ENCODE measurements at regions not wholly inside any gene's neighbourhood (a gene's known extent, or its start where the extent isn't known, plus 50 kb on each side); places are given as distances from the start of the nearest gene placed in this dataset.

- no peak for TF ChIP-seq POLR2A (IDR thresholded peaks at IDR 0.05; ENCODE audit: extremely low read depth, insufficient read length)
- TF ChIP-seq, protein P1, sequence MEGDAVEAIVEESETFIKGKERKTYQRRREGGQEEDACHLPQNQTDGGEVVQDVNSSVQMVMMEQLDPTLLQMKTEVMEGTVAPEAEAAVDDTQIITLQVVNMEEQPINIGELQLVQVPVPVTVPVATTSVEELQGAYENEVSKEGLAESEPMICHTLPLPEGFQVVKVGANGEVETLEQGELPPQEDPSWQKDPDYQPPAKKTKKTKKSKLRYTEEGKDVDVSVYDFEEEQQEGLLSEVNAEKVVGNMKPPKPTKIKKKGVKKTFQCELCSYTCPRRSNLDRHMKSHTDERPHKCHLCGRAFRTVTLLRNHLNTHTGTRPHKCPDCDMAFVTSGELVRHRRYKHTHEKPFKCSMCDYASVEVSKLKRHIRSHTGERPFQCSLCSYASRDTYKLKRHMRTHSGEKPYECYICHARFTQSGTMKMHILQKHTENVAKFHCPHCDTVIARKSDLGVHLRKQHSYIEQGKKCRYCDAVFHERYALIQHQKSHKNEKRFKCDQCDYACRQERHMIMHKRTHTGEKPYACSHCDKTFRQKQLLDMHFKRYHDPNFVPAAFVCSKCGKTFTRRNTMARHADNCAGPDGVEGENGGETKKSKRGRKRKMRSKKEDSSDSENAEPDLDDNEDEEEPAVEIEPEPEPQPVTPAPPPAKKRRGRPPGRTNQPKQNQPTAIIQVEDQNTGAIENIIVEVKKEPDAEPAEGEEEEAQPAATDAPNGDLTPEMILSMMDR (IDR thresholded peaks at IDR 0.05; ENCODE audit: low read depth, low read length) = no peak
Observed at GRCh38 chr5:174187001-174187400, 141.5 kb downstream of the NSG2 start.
